ENCODE measurements at regions not wholly inside any gene's neighbourhood (a gene's known extent, or its start where the extent isn't known, plus 50 kb on each side); places are given as distances from the start of the nearest gene placed in this dataset.

GRCh38 chr13:68386808-68387207 is 1156.7 kb upstream of the PCDH9 start:
- no peak for TF ChIP-seq CTCF (IDR thresholded peaks at IDR 0.05; ENCODE audit: low read depth, low read length)
- no peak for TF ChIP-seq EZH2phosphoT487 (IDR thresholded peaks at IDR 0.05; ENCODE audit: low read depth)
